ENCODE measurements at regions not wholly inside any gene's neighbourhood (a gene's known extent, or its start where the extent isn't known, plus 50 kb on each side); places are given as distances from the start of the nearest gene placed in this dataset.

GRCh38 chr3:135691240-135691639 lies 274.3 kb upstream of the PPP2R3A start:
- Histone ChIP-seq H3K27me3 (no peaks in the 10 kb centered on the region), H3K4me3 (no peak overlapping the region), H3K27ac (no peak overlapping the region), H3K9me3 (no peaks in the 10 kb centered on the region), H3K4me1 (no peaks in the 10 kb centered on the region), H3K36me3 (no peaks in the 10 kb centered on the region)
- TF ChIP-seq POLR2A (IDR thresholded peaks at IDR 0.05) (no peak), POLR2AphosphoS5 (IDR thresholded peaks at IDR 0.05) (no peak), CTCF (IDR thresholded peaks at IDR 0.05) (no peak)
- WGBS, 2 donors = 47 to 74% methylated on average over 1 of the region's 1 CpG
- intact Hi-C loops (cut with DNase I) = no loop called here
- no peak for DNase-seq

- no peak for DNase-seq
- intact Hi-C loops (cut with DNase I) = no loop called here
- Histone ChIP-seq H3K27me3 (no peaks in the 10 kb centered on the region), H3K4me1 (no peaks in the 10 kb centered on the region), H3K9me3 (no peaks in the 10 kb centered on the region), H3K27ac (no peak overlapping the region), H3K36me3 (no peaks in the 10 kb centered on the region), H3K4me3 (no peak overlapping the region)
- no peak for TF ChIP-seq EP300 (IDR thresholded peaks at IDR 0.05)
- no peak for TF ChIP-seq POLR2A (IDR thresholded peaks at IDR 0.05)
- no peak for TF ChIP-seq POLR2AphosphoS5 (IDR thresholded peaks at IDR 0.05)
- TF ChIP-seq CTCF (IDR thresholded peaks at IDR 0.05) = no peak
- 53 to 86% methylated on average over 1 of the region's 1 CpG for WGBS, 2 donors
Measured at GRCh38 chr3:135694142-135694541, 271.4 kb upstream of the PPP2R3A start.

GRCh38 chr3:135699741-135700140 lies 265.8 kb upstream of the PPP2R3A start:
- DNase-seq = no peak
- intact Hi-C loops (cut with DNase I) = no loop called here
- no peak overlapping the region for H3K27ac ChIP-seq
- TF ChIP-seq CTCF (IDR thresholded peaks at IDR 0.05) (no peak), EP300 (IDR thresholded peaks at IDR 0.05) (no peak), POLR2AphosphoS5 (IDR thresholded peaks at IDR 0.05) (no peak), POLR2A (IDR thresholded peaks at IDR 0.05) (no peak)
- H3K4me3 ChIP-seq = no peak overlapping the region
- no peaks in the 10 kb centered on the region for H3K4me1 ChIP-seq
- 73 to 87% methylated on average over 5 of the region's 5 CpGs for WGBS, 2 donors
- no peaks in the 10 kb centered on the region for H3K9me3 ChIP-seq
- no peaks in the 10 kb centered on the region for H3K36me3 ChIP-seq
- H3K27me3 ChIP-seq = no peaks in the 10 kb centered on the region

GRCh38 chr3:135706758-135707375 lies 258.7 kb upstream of the PPP2R3A start:
- no peaks in the 10 kb centered on the region for H3K4me1 ChIP-seq
- TF ChIP-seq POLR2AphosphoS5 (IDR thresholded peaks at IDR 0.05) = no peak
- TF ChIP-seq CTCF (IDR thresholded peaks at IDR 0.05) = no peak
- TF ChIP-seq EP300 (IDR thresholded peaks at IDR 0.05) = no peak
- no peak for TF ChIP-seq POLR2A (IDR thresholded peaks at IDR 0.05)

GRCh38 chr3:135719449-135719848 lies 246.1 kb upstream of the PPP2R3A start:
- TF ChIP-seq EP300 (IDR thresholded peaks at IDR 0.05) (no peak), POLR2A (IDR thresholded peaks at IDR 0.05) (no peak), POLR2AphosphoS5 (IDR thresholded peaks at IDR 0.05) (no peak), CTCF (IDR thresholded peaks at IDR 0.05) (no peak)

More at GRCh38 chr3:135706758-135707375, 258.7 kb upstream of the PPP2R3A start:
- H3K27me3 ChIP-seq = no peaks in the 10 kb centered on the region
- no peak for DNase-seq
- H3K27ac ChIP-seq = no peak overlapping the region
- intact Hi-C loops (cut with DNase I) = no loop called here
- H3K36me3 ChIP-seq = no peaks in the 10 kb centered on the region
- H3K4me3 ChIP-seq = no peak overlapping the region
- no peaks in the 10 kb centered on the region for H3K9me3 ChIP-seq
- 38 to 58% methylated on average over 4 of the region's 4 CpGs for WGBS, 2 donors

More at GRCh38 chr3:135719449-135719848, 246.1 kb upstream of the PPP2R3A start:
- Histone ChIP-seq H3K36me3 (no peaks in the 10 kb centered on the region), H3K27ac (no peak overlapping the region), H3K27me3 (no peaks in the 10 kb centered on the region), H3K4me3 (no peak overlapping the region), H3K9me3 (no peaks in the 10 kb centered on the region), H3K4me1 (no peaks in the 10 kb centered on the region)
- 17 to 61% methylated on average over 1 of the region's 1 CpG for WGBS, 2 donors
- DNase-seq = no peak
- intact Hi-C loops (cut with DNase I) = no loop called here

Data from sigmoid colon (tissue), 6 donors.